IMR-90 (cell line): ENCODE measurements at regions not wholly inside any gene's neighbourhood (a gene's known extent, or its start where the extent isn't known, plus 50 kb on each side); places are given as distances from the start of the nearest gene placed in this dataset.

Experiments used
- ATAC-seq: fragments of 200-7000 bp; cut with Tn5 transposase; 2 replicates; pipeline ENCODE4 v1.9.1; 2020; ENCODE audit warnings: low read depth, mild to moderate bottlenecking, moderate library complexity
- BruUV-seq: library from RNA; stranded (reverse); fragments of 400-500 nt; replicated peaks from 2 replicates; lab custom pipeline; 2021; lab: Mats Ljungman, UMichigan
- CTCF ChIA-PET: fragments of 300-600 bp; formaldehyde crosslinking; extraction: SDS; loops from one replicate; lab custom pipeline; 2021; ENCODE audit warnings: antibody characterized with exemption; lab: Yijun Ruan, JAX
- POLR2A ChIA-PET: fragments of 300-600 bp; sonication (Branson Sonifier 250); formaldehyde crosslinking; loops from one replicate; lab custom pipeline; 2022; ENCODE audit warnings: antibody characterized with exemption; ENCODE audit not compliant: unreplicated experiment; lab: Charles Lee
- DNase-seq: peaks from one replicate; pipeline ENCODE4 v3.0.0; 2013
- H2AFZ ChIP-seq: replicated peaks from 2 replicates; pipeline ENCODE3; 2013; ENCODE audit warnings: low read length, mild to moderate bottlenecking; ENCODE audit not compliant: poor library complexity
- H2AK5ac ChIP-seq: 2 replicates; pipeline ENCODE4 v1.6.1; 2013; ENCODE audit warnings: low read depth, low read length, inconsistent platforms
- H2AK9ac ChIP-seq: replicated peaks from 2 replicates; pipeline ENCODE3; 2013; ENCODE audit warnings: mild to moderate bottlenecking, low read depth, low read length, moderate library complexity; ENCODE audit not compliant: poor library complexity
- H2BK120ac ChIP-seq: 2 replicates; pipeline ENCODE4 v1.6.1; 2013; ENCODE audit warnings: low read depth, low read length, inconsistent platforms
- H2BK15ac ChIP-seq: 3 replicates; pipeline ENCODE4 v1.6.1; 2013; ENCODE audit warnings: low read depth, low read length, inconsistent platforms
- H2BK20ac ChIP-seq: 2 replicates; pipeline ENCODE4 v1.6.1; 2013; ENCODE audit warnings: low read depth, mild to moderate bottlenecking, inconsistent platforms, low read length, moderate library complexity
- H2BK5ac ChIP-seq: 2 replicates; pipeline ENCODE4 v1.6.1; 2013; ENCODE audit warnings: mild to moderate bottlenecking, low read depth, low read length, inconsistent platforms; ENCODE audit not compliant: poor library complexity, severe bottlenecking
- H3K14ac ChIP-seq: replicated peaks from 2 replicates; pipeline ENCODE4 v1.6.1; 2013; ENCODE audit warnings: low read depth, low read length, inconsistent platforms
- H3K18ac ChIP-seq: 2 replicates; pipeline ENCODE4 v1.6.1; 2013; ENCODE audit warnings: low read depth, low read length, control low read depth
- H3K23ac ChIP-seq: 2 replicates; pipeline ENCODE4 v1.6.1; 2013; ENCODE audit warnings: low read depth, low read length, inconsistent platforms
- H3K27ac ChIP-seq: 2 replicates; pipeline ENCODE4 v1.5.1; 2013; ENCODE audit warnings: mild to moderate bottlenecking, control low read depth, low read length; ENCODE audit not compliant: insufficient read depth
- H3K27me3 ChIP-seq: 2 replicates; pipeline ENCODE4 v1.6.1; 2013; ENCODE audit warnings: low read length; ENCODE audit not compliant: control insufficient read depth, insufficient read depth
- H3K36me3 ChIP-seq: 2 replicates; pipeline ENCODE4 v1.6.1; 2013; ENCODE audit warnings: low read length, mixed read lengths; ENCODE audit not compliant: control insufficient read depth, insufficient read depth
- H3K4ac ChIP-seq: 2 replicates; pipeline ENCODE4 v1.6.1; 2013; ENCODE audit warnings: low read depth, low read length, inconsistent platforms
- H3K4me1 ChIP-seq: 2 replicates; pipeline ENCODE4 v1.6.1; 2013; ENCODE audit warnings: low read length, mixed read lengths; ENCODE audit not compliant: control insufficient read depth, insufficient read depth
- H3K4me2 ChIP-seq: 2 replicates; pipeline ENCODE4 v1.6.1; 2013; ENCODE audit warnings: low read depth, mild to moderate bottlenecking, control low read depth, low read length, moderate library complexity
- H3K4me3 ChIP-seq: 2 replicates; pipeline ENCODE4 v1.5.1; 2013; ENCODE audit warnings: low read depth, mild to moderate bottlenecking, control low read depth, low read length, moderate library complexity; ENCODE audit not compliant: insufficient read depth
- H3K56ac ChIP-seq: 2 replicates; pipeline ENCODE4 v1.6.1; 2013; ENCODE audit warnings: low read length, inconsistent platforms; ENCODE audit not compliant: insufficient read depth; ENCODE audit errors: extremely low read depth
- H3K79me1 ChIP-seq, 2 experiments: 2 replicates each; pipeline ENCODE4 v1.6.1; 2013; ENCODE audit warnings: low read length in 2 of 2, inconsistent platforms in 1 of 2, low read depth in 1 of 2
- H3K9ac ChIP-seq: 2 replicates; pipeline ENCODE4 v1.6.1; 2013; ENCODE audit warnings: low read depth, low read length, control low read depth
- H3K9me1 ChIP-seq: 2 replicates; pipeline ENCODE4 v1.6.1; 2013; ENCODE audit warnings: low read length, inconsistent platforms; ENCODE audit not compliant: insufficient read depth
- H3K9me3 ChIP-seq: 2 replicates; pipeline ENCODE4 v1.6.1; 2013; ENCODE audit warnings: low read length; ENCODE audit not compliant: control insufficient read depth, insufficient read depth
- H4K20me1 ChIP-seq: 2 replicates; pipeline ENCODE4 v1.6.1; 2013; ENCODE audit warnings: low read length, inconsistent platforms; ENCODE audit not compliant: insufficient read depth
- H4K5ac ChIP-seq: 2 replicates; pipeline ENCODE4 v1.6.1; 2013; ENCODE audit warnings: mild to moderate bottlenecking, low read depth, low read length, control low read depth
- H4K8ac ChIP-seq, 2 experiments: 2 replicates each; pipeline ENCODE4 v1.6.1; 2013; ENCODE audit warnings: low read depth in 2 of 2, low read length in 2 of 2, control low read depth in 1 of 2, inconsistent platforms in 1 of 2
- H4K91ac ChIP-seq: 2 replicates; pipeline ENCODE4 v1.6.1; 2013; ENCODE audit warnings: low read depth, low read length, inconsistent platforms; ENCODE audit not compliant: insufficient read depth
- BHLHE40 ChIP-seq: fragments of 150-350 bp; IDR thresholded peaks from 2 replicates; pipeline ENCODE4 v1.6.1; 2016; ENCODE audit warnings: mild to moderate bottlenecking, low read depth, low read length
- CEBPB ChIP-seq: IDR thresholded peaks from 2 replicates; pipeline ENCODE4 v1.6.1; 2012; ENCODE audit warnings: low read depth, low read length, improper control_type of control experiment
- CHD1 ChIP-seq: IDR thresholded peaks from 2 replicates; pipeline ENCODE4 v1.6.1; 2012; ENCODE audit warnings: low read depth, low read length, improper control_type of control experiment
- FOS ChIP-seq: fragments of 150-350 bp; IDR thresholded peaks from 2 replicates; pipeline ENCODE4 v1.6.1; 2016; ENCODE audit warnings: low read depth, low read length
- MAZ ChIP-seq: IDR thresholded peaks from 2 replicates; pipeline ENCODE4 v1.6.1; 2012; ENCODE audit warnings: low read depth, mild to moderate bottlenecking, low read length, improper control_type of control experiment, moderate library complexity, borderline replicate concordance
- MXI1 ChIP-seq: IDR thresholded peaks from 2 replicates; pipeline ENCODE4 v1.6.1; 2012; ENCODE audit warnings: low read depth, mild to moderate bottlenecking, low read length, moderate library complexity, borderline replicate concordance
- NFE2L2 ChIP-seq: fragments of 150-350 bp; IDR thresholded peaks from 2 replicates; pipeline ENCODE4 v1.6.1; 2016; ENCODE audit warnings: low read depth, mild to moderate bottlenecking, low read length
- POLR2A ChIP-seq: IDR thresholded peaks from 2 replicates; pipeline ENCODE4 v1.6.1; 2012; ENCODE audit warnings: mild to moderate bottlenecking, low read depth, low read length
- RAD21 ChIP-seq: IDR thresholded peaks from 2 replicates; pipeline ENCODE4 v1.6.1; 2012; ENCODE audit warnings: low read length, improper control_type of control experiment
- RCOR1 ChIP-seq: IDR thresholded peaks from 2 replicates; pipeline ENCODE4 v1.6.1; 2012; ENCODE audit warnings: mild to moderate bottlenecking, low read length, improper control_type of control experiment; ENCODE audit not compliant: insufficient replicate concordance
- RFX5 ChIP-seq: IDR thresholded peaks from 2 replicates; pipeline ENCODE4 v1.8.0; 2012; ENCODE audit warnings: low read depth, mild to moderate bottlenecking, low read length, moderate library complexity
- SMC3 ChIP-seq: fragments of 150-350 bp; IDR thresholded peaks from 2 replicates; pipeline ENCODE4 v1.6.1; 2016; ENCODE audit warnings: low read depth, mild to moderate bottlenecking, antibody characterized with exemption, low read length, moderate library complexity
- WGBS, 2 experiments: methylation state at CpG; one replicate each; pipeline versions ENCODE4 v1.1.5 to v1.1.7; 2013; ENCODE audit warnings: missing lambda C conversion rate in 2 of 2; ENCODE audit not compliant: insufficient read length in 1 of 2; ENCODE audit errors: extremely low coverage in 2 of 2; 5-methylcytosine and 5-hydroxymethylcytosine counted together
- dilution Hi-C: fragments of 300-500 bp; cut with HindIII; formaldehyde crosslinking; loops from one replicate; pipeline ENCODE4 v1.14.3; 2018; ENCODE audit warnings: low sequenced_read_pairs; ENCODE audit not compliant: unreplicated experiment
- in situ Hi-C: fragments of 300-500 bp; cut with MboI; formaldehyde crosslinking; loops from 3 replicates; pipeline ENCODE4 v1.14.3; 2019; ENCODE audit warnings: low sequenced_read_pairs, inconsistent platforms, mixed read lengths
- intact Hi-C: fragments of 100-400 bp; cut with micrococcal nuclease; formaldehyde crosslinking; loops from 2 replicates; pipeline ENCODE4 v1.10.0; 2022
- TF ChIP-seq, protein P1 (sequence below): fragments of 150-350 bp; IDR thresholded peaks from 2 replicates; pipeline ENCODE4 v1.6.1; 2017; ENCODE audit warnings: mild to moderate bottlenecking, antibody characterized with exemption, low read length, low read depth
- TF ChIP-seq, protein P2 (sequence below): conservative IDR thresholded peaks from 2 replicates; pipeline ENCODE4 v1.5.1; 2012; ENCODE audit warnings: mild to moderate bottlenecking, low read depth, low read length, improper control_type of control experiment
- TF ChIP-seq, protein P3 (sequence below): fragments of 150-350 bp; IDR thresholded peaks from 2 replicates; pipeline ENCODE4 v1.6.1; 2016; ENCODE audit warnings: low read depth, mild to moderate bottlenecking, low read length, moderate library complexity, borderline replicate concordance

DNA sequence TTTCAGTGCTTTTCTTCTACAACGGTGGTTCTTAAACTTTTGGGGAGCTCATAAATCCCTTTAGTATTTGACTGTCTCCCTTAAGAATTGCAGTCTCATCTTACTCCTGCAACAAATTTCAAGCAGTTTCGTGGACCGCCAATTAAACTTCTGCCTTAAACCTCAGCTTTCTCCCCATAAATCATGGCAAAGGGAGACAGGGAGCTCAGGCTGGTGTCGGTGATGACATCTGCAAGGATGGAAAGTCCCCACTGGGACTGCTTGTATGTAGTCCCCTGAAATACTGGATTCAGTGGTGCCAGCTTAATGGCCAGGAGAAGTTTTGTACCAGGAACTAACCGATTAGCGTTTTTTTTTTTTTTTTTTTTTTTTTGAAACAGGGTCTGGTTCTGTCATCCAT lies 148.7 kb upstream of the ITGA6 start:
- Histone ChIP-seq H2BK120ac (no peak overlapping the region), H3K4me3 (no peak overlapping the region), H4K8ac (no peak overlapping the region), H3K27me3 (no peaks in the 10 kb centered on the region), H2BK15ac (no peak overlapping the region), H4K20me1 (no peaks in the 10 kb centered on the region), H2BK20ac (no peak overlapping the region), H3K4me1 (peaks cover 8% of the 10 kb centered on the region), H3K23ac (no peak overlapping the region), H4K5ac (no peak overlapping the region), H2AK9ac (no peak overlapping the region), H2AK5ac (no peak overlapping the region), H3K9me3 (peaks cover 4% of the 10 kb centered on the region; the same call in 1 of the 2 replicates), H3K9me1 (peaks cover 9% of the 10 kb centered on the region), H2AFZ (no peak overlapping the region), H3K9ac (no peak overlapping the region), H3K27ac (no peak overlapping the region), H3K79me1 (no peaks in the 10 kb centered on the region), H4K91ac (no peak overlapping the region), H3K18ac (no peak overlapping the region), H3K4ac (no peak overlapping the region), H3K36me3 (no peaks in the 10 kb centered on the region), H3K14ac (no peak overlapping the region), H3K56ac (no peak overlapping the region), H3K4me2 (no peak overlapping the region), H2BK5ac (no peak overlapping the region)
- ChIA-PET CTCF (interaction anchor here (0.6 to 1.4 kb wide), 4 partner anchors 75 to 388 kb away, joined by 3 to 4 read pairs (median 4); no protein-coding TSS in a partner anchor), POLR2A (interaction anchor here (0.6 kb wide), 1 partner anchor 15 kb away, joined by 3 read pairs; no protein-coding TSS in a partner anchor)
- in situ Hi-C loops: no loop called here
- BruUV-seq: no TSS peak
- dilution Hi-C loops: no loop called here
- ATAC-seq: no peak
- 69% methylated on average over 2 of the region's 6 CpGs; no CpG with 5 or more reads in 1 of the 2 experiments for WGBS, 2 experiments
- intact Hi-C loops: no loop called here
- no peak for DNase-seq
- TF ChIP-seq CEBPB (no peak), MXI1 (no peak), FOS (no peak), RCOR1 (no peak), RAD21 (no peak), RFX5 (no peak), SMC3 (no peak), NFE2L2 (no peak), MAZ (no peak), POLR2A (no peak), CHD1 (no peak), BHLHE40 (no peak)
- TF ChIP-seq, protein P1, sequence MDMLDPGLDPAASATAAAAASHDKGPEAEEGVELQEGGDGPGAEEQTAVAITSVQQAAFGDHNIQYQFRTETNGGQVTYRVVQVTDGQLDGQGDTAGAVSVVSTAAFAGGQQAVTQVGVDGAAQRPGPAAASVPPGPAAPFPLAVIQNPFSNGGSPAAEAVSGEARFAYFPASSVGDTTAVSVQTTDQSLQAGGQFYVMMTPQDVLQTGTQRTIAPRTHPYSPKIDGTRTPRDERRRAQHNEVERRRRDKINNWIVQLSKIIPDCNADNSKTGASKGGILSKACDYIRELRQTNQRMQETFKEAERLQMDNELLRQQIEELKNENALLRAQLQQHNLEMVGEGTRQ: no peak
- TF ChIP-seq, protein P2, sequence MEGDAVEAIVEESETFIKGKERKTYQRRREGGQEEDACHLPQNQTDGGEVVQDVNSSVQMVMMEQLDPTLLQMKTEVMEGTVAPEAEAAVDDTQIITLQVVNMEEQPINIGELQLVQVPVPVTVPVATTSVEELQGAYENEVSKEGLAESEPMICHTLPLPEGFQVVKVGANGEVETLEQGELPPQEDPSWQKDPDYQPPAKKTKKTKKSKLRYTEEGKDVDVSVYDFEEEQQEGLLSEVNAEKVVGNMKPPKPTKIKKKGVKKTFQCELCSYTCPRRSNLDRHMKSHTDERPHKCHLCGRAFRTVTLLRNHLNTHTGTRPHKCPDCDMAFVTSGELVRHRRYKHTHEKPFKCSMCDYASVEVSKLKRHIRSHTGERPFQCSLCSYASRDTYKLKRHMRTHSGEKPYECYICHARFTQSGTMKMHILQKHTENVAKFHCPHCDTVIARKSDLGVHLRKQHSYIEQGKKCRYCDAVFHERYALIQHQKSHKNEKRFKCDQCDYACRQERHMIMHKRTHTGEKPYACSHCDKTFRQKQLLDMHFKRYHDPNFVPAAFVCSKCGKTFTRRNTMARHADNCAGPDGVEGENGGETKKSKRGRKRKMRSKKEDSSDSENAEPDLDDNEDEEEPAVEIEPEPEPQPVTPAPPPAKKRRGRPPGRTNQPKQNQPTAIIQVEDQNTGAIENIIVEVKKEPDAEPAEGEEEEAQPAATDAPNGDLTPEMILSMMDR: no peak
- TF ChIP-seq, protein P3, sequence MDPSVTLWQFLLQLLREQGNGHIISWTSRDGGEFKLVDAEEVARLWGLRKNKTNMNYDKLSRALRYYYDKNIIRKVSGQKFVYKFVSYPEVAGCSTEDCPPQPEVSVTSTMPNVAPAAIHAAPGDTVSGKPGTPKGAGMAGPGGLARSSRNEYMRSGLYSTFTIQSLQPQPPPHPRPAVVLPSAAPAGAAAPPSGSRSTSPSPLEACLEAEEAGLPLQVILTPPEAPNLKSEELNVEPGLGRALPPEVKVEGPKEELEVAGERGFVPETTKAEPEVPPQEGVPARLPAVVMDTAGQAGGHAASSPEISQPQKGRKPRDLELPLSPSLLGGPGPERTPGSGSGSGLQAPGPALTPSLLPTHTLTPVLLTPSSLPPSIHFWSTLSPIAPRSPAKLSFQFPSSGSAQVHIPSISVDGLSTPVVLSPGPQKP: no peak
